NCI-H2227 (cell line): ENCODE measurements at regions not wholly inside any gene's neighbourhood (a gene's known extent, or its start where the extent isn't known, plus 50 kb on each side); places are given as distances from the start of the nearest gene placed in this dataset.

Experiments
- DNase-seq: peaks from one replicate; lab custom pipeline; 2025; ENCODE audit not compliant: unreplicated experiment; lab: John Stamatoyannopoulos, UW

- DNase-seq = no peak
Measured at GRCh38 chr10:1933215-1933614, 195.9 kb upstream of the ADARB2 start.

- no peak for DNase-seq
Measured at GRCh38 chr10:1932692-1933094, 195.4 kb upstream of the ADARB2 start.

GRCh38 chr10:1928606-1929005 is 191.3 kb upstream of the ADARB2 start:
- DNase-seq = no peak

- no peak for DNase-seq
Measured at GRCh38 chr10:1923998-1924397, 186.7 kb upstream of the ADARB2 start.

GRCh38 chr10:1923586-1923985 is 186.3 kb upstream of the ADARB2 start:
- DNase-seq = no peak

- DNase-seq = no peak
Measured at GRCh38 chr10:1920941-1921340, 183.6 kb upstream of the ADARB2 start.

GRCh38 chr10:1920127-1920526 is 182.8 kb upstream of the ADARB2 start:
- no peak for DNase-seq

GRCh38 chr10:1911771-1912170 is 174.4 kb upstream of the ADARB2 start:
- DNase-seq = no peak

- no peak for DNase-seq
Measured at GRCh38 chr10:1903982-1904381, 166.7 kb upstream of the ADARB2 start.

- no peak for DNase-seq
Measured at GRCh38 chr10:1896153-1896552, 158.8 kb upstream of the ADARB2 start.

- no peak for DNase-seq
Measured at GRCh38 chr10:1895691-1896090, 158.4 kb upstream of the ADARB2 start.

- no peak for DNase-seq
Measured at GRCh38 chr10:1894912-1895311, 157.6 kb upstream of the ADARB2 start.

- DNase-seq = no peak
Measured at GRCh38 chr10:1893941-1894340, 156.6 kb upstream of the ADARB2 start.

- DNase-seq = no peak
Measured at GRCh38 chr10:1886039-1886438, 148.7 kb upstream of the ADARB2 start.

- DNase-seq = no peak
Measured at GRCh38 chr10:1882728-1883127, 145.4 kb upstream of the ADARB2 start.

GRCh38 chr10:1882180-1882579 is 144.9 kb upstream of the ADARB2 start:
- DNase-seq = no peak

GRCh38 chr10:1881636-1882035 is 144.3 kb upstream of the ADARB2 start:
- no peak for DNase-seq

- DNase-seq = no peak
Measured at GRCh38 chr10:1874533-1874932, 137.2 kb upstream of the ADARB2 start.

GRCh38 chr10:1873661-1874315 is 136.5 kb upstream of the ADARB2 start:
- no peak for DNase-seq

- DNase-seq = no peak
Measured at GRCh38 chr10:1872151-1872726, 134.9 kb upstream of the ADARB2 start.

GRCh38 chr10:1870491-1870890 is 133.2 kb upstream of the ADARB2 start:
- no peak for DNase-seq

- DNase-seq = no peak
Measured at GRCh38 chr10:1869861-1870260, 132.5 kb upstream of the ADARB2 start.

- DNase-seq = no peak
Measured at GRCh38 chr10:1860351-1860750, 123.0 kb upstream of the ADARB2 start.
